ENCODE measurements at regions not wholly inside any gene's neighbourhood (a gene's known extent, or its start where the extent isn't known, plus 50 kb on each side); places are given as distances from the start of the nearest gene placed in this dataset.

DNA sequence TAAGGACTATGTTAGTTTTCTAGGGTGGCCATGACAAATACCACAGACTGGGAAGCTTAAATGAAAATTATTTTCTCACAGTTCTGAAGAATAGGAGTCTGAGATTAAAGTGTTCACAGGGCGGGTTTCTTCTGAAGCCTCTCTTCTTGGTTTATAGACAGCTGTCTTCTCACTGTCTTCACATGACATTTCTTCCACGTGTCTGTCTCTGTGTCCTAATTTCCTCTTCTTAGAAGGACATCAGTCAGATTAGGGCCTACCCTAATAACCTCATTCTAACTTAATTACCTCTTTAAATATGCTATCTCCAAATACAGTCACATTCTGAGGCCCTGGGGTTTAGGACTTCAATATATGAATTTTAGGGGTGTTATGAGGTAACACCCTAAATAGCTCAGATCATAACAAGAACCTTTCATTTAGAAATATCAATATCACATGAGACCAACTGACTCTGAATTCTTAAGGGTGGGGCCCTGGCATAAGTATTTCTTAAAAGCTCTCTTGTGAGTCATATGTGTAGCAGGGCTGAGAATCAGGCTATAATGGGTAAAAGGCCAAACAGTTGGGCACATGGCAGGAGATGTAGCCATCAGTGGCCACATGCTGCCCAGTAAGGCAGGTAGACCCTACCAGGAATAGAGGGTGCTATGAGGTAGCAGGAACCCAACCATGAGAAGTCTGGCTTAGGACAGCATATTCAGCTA lies 62.0 kb upstream of the TENT5A start:
- no peak for DNase-seq (ENCODE audit: extremely low read depth, insufficient read length)
- no peaks in the 10 kb centered on the region for H3K36me3 ChIP-seq (ENCODE audit: control insufficient read depth, insufficient read depth, low read length)
- no peak overlapping the region for H3K4me3 ChIP-seq (replicated peaks; ENCODE audit: low read depth, low read length)
- no peaks in the 10 kb centered on the region; the same call in 1 of the 2 replicates for H3K27me3 ChIP-seq (replicated peaks; ENCODE audit: control insufficient read depth, insufficient read depth, low read length)
- TF ChIP-seq, protein P1, sequence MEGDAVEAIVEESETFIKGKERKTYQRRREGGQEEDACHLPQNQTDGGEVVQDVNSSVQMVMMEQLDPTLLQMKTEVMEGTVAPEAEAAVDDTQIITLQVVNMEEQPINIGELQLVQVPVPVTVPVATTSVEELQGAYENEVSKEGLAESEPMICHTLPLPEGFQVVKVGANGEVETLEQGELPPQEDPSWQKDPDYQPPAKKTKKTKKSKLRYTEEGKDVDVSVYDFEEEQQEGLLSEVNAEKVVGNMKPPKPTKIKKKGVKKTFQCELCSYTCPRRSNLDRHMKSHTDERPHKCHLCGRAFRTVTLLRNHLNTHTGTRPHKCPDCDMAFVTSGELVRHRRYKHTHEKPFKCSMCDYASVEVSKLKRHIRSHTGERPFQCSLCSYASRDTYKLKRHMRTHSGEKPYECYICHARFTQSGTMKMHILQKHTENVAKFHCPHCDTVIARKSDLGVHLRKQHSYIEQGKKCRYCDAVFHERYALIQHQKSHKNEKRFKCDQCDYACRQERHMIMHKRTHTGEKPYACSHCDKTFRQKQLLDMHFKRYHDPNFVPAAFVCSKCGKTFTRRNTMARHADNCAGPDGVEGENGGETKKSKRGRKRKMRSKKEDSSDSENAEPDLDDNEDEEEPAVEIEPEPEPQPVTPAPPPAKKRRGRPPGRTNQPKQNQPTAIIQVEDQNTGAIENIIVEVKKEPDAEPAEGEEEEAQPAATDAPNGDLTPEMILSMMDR (IDR thresholded peaks at IDR 0.05; ENCODE audit: insufficient read depth, low read length, poor library complexity, severe bottlenecking) = no peak

DNA sequence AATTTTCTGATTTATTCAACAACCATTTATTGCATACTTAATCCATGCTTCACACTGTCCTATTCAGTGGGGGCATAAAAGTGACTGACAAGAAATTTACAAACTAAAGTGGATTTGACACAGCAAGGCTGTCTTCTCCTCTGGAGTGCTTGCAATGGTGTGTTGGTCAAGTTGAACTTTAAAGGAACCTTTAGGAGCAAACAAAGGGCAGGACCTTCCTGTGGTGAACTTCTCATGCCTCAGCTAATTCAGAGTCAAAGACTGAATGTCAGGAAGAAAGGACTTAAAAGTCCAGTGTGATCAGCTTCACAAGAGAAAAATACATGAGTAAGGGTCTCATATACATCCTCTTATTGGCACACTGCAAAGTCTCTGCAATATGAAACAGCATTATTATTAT lies 60.8 kb upstream of the TENT5A start:
- Histone ChIP-seq H3K4me3 (replicated peaks; ENCODE audit: low read depth, low read length) (no peak overlapping the region), H3K36me3 (ENCODE audit: control insufficient read depth, insufficient read depth, low read length) (no peaks in the 10 kb centered on the region), H3K27me3 (replicated peaks; ENCODE audit: control insufficient read depth, insufficient read depth, low read length) (no peaks in the 10 kb centered on the region; the same call in 1 of the 2 replicates)
- TF ChIP-seq, protein P1 (IDR thresholded peaks at IDR 0.05; ENCODE audit: insufficient read depth, low read length, poor library complexity, severe bottlenecking) = no peak
- DNase-seq (ENCODE audit: extremely low read depth, insufficient read length) = no peak

DNA sequence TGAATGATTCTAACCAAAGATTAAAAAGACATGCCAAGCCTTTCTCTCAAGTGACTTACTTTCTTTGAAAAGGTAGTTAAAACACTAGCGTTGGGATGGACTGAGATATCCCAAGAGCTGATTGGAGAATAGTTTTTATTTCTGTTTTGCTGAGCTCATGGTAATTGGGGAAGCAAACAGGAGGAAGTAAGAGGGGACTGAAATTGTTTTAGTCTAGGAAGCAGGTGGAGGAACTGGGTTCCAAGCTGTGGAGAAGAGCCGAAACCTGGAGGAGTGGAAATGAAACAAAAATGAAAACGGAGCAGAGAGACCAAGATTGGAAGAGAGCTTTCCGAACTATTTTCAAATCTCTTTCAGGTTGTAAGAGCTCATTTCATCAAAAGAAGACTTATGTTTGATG lies 59.9 kb upstream of the TENT5A start:
- H3K4me3 ChIP-seq (replicated peaks; ENCODE audit: low read depth, low read length) = no peak overlapping the region
- TF ChIP-seq, protein P1 (IDR thresholded peaks at IDR 0.05; ENCODE audit: insufficient read depth, low read length, poor library complexity, severe bottlenecking) = no peak
- H3K27me3 ChIP-seq (replicated peaks; ENCODE audit: control insufficient read depth, insufficient read depth, low read length) = no peaks in the 10 kb centered on the region; the same call in 1 of the 2 replicates
- H3K36me3 ChIP-seq (ENCODE audit: control insufficient read depth, insufficient read depth, low read length) = no peaks in the 10 kb centered on the region
- DNase-seq (ENCODE audit: extremely low read depth, insufficient read length) = no peak

DNA sequence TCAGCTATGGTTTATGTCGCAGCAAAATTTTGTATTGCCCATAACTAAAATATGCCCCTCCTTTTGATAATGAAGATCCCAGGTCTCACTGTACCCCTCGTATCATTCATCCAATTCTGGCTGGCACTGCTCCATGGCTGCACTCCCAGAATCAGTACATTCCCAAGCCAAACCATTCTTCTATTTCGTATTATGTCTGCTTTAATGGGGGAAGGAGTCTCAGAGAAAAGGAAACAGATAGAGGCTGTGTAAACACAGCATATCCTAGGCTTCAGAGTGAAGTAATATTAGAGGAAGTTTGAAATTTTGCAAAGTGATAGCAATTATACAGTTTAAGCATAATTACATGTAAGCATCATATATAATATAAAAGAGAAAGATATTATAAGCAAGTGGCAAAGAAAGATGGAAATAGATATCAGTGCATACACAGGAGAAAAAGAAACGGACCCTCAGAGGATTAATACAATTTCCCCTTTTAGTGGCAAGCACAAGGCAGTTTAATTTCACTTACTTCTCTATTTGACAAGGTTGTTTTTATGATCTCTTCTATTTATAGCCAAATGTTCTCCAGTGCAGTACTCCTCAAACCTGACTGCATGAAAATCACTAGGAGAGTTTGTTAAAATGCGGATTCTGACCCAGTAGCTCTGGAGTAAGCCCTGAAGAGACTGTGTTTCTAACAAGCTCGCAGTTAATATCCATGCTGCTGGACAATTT lies 56.5 kb upstream of the TENT5A start:
- no peaks in the 10 kb centered on the region for H3K27me3 ChIP-seq (replicated peaks; ENCODE audit: control insufficient read depth, insufficient read depth, low read length)
- no peaks in the 10 kb centered on the region for H3K36me3 ChIP-seq (ENCODE audit: control insufficient read depth, insufficient read depth, low read length)
- TF ChIP-seq, protein P1 (IDR thresholded peaks at IDR 0.05; ENCODE audit: insufficient read depth, low read length, poor library complexity, severe bottlenecking) = no peak
- DNase-seq (ENCODE audit: extremely low read depth, insufficient read length) = no peak
- H3K4me3 ChIP-seq (replicated peaks; ENCODE audit: low read depth, low read length) = no peak overlapping the region

DNA sequence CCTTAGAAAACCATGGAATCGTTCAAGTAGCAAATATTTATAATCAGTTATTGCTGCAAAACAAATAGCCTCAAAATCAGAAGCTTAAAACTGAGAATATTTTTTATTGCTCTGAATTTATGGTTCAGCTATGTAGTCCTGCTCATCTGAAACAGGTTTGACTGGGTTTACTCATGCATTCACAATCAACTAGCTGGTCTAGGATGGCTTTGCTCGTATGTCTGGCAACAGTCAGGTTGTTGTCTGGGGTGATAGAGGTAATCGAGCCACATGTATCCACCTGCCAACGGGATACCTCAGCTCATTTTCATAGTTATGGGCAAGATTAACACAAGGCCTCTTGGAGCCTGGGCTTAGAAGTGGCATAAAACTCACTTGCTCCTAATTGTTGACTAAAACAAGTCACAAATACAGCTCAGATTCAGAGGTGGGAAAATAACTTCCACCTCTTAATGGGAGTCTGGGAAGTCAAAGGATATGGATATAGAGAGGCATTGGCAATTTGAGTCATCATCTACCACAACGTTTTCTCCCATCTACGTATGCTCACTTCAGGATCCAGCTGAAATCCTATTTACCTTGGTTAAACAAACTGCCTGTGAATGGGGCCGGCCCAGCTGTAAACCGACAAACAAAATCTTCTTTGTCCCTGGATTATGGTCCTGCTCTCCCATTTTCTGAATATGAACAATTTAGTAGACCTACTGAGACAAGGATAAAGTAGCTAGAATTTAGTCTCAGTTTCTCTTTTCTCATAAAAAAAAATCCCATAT lies 54.5 kb upstream of the TENT5A start:
- DNase-seq (ENCODE audit: extremely low read depth, insufficient read length) = no peak
- TF ChIP-seq, protein P1 (IDR thresholded peaks at IDR 0.05; ENCODE audit: insufficient read depth, low read length, poor library complexity, severe bottlenecking) = no peak
- Histone ChIP-seq H3K36me3 (ENCODE audit: control insufficient read depth, insufficient read depth, low read length) (no peaks in the 10 kb centered on the region), H3K4me3 (replicated peaks; ENCODE audit: low read depth, low read length) (no peak overlapping the region), H3K27me3 (replicated peaks; ENCODE audit: control insufficient read depth, insufficient read depth, low read length) (no peaks in the 10 kb centered on the region)

Data from GM06990 (cell line).